GM12878 (cell line): ENCODE measurements at regions not wholly inside any gene's neighbourhood (a gene's known extent, or its start where the extent isn't known, plus 50 kb on each side); places are given as distances from the start of the nearest gene placed in this dataset.

Source experiments
- ATAC-seq: fragments of 200-7000 bp; cut with Tn5 transposase; 3 replicates; pipeline ENCODE4 v1.9.1; 2020; ENCODE audit warnings: mild to moderate bottlenecking, moderate library complexity
- BruUV-seq: library from RNA; stranded (reverse); fragments of 400-500 nt; replicated peaks from 2 replicates; lab custom pipeline; 2021; lab: Mats Ljungman, UMichigan
- CTCF ChIA-PET: fragments of 300-600 bp; sonication (Branson Sonifier 250); formaldehyde crosslinking; extraction: SDS; loops from one replicate; lab custom pipeline; 2021; ENCODE audit warnings: inconsistent platforms; lab: Yijun Ruan, JAX
- POLR2A ChIA-PET: fragments of 350-600 bp; formaldehyde crosslinking; extraction: SDS; loops from one replicate; lab custom pipeline; 2021; ENCODE audit warnings: inconsistent platforms; lab: Charles Lee
- RAD21 ChIA-PET: fragments of 300-600 bp; sonication (Branson Sonifier 250); formaldehyde crosslinking; loops from one replicate; lab custom pipeline; 2023; ENCODE audit warnings: antibody characterized with exemption; ENCODE audit not compliant: unreplicated experiment; lab: Charles Lee
- SMC1A ChIA-PET: fragments of 300-600 bp; sonication (Branson Sonifier 250); formaldehyde crosslinking; loops from one replicate; lab custom pipeline; 2023; ENCODE audit not compliant: unreplicated experiment, uncharacterized antibody; lab: Charles Lee
- DNase-seq: peaks from one replicate; pipeline ENCODE4 v3.0.0-alpha.2; 2011; ENCODE audit warnings: low read depth, low spot score
- FAIRE-seq: peaks from 3 replicates; lab custom pipeline; 2011; peaks lifted over from hg19 to GRCh38; lab: Jason Lieb, UNC
- H2AFZ ChIP-seq: 2 replicates; pipeline ENCODE4 v1.6.0; 2011; ENCODE audit warnings: low read depth, low read length, control low read depth; ENCODE audit not compliant: control insufficient read depth
- H3K27ac ChIP-seq: 2 replicates; pipeline ENCODE4 v1.5.1; 2011; ENCODE audit warnings: control low read depth; ENCODE audit not compliant: control insufficient read depth, insufficient read depth
- H3K27me3 ChIP-seq, 2 experiments: replicated peaks in 1 of 2; 2 replicates each; pipeline versions ENCODE4 v1.6.0 to v1.6.1; 2011; ENCODE audit warnings: low read length in 1 of 2; ENCODE audit not compliant: control insufficient read depth in 2 of 2, insufficient read depth in 2 of 2
- H3K36me3 ChIP-seq, 2 experiments: 2 replicates each; pipeline ENCODE4 v1.5.1; 2011; ENCODE audit warnings: low read length in 1 of 2; ENCODE audit not compliant: control insufficient read depth in 2 of 2, insufficient read depth in 2 of 2
- H3K4me1 ChIP-seq: 2 replicates; pipeline ENCODE4 v1.6.1; 2011; ENCODE audit warnings: mild to moderate bottlenecking, low read length, moderate library complexity, mixed read lengths; ENCODE audit not compliant: control insufficient read depth, insufficient read depth
- H3K4me2 ChIP-seq: 2 replicates; pipeline ENCODE4 v1.6.0; 2011; ENCODE audit warnings: control low read depth; ENCODE audit not compliant: control insufficient read depth, insufficient read depth
- H3K4me3 ChIP-seq: fragments of 200-600 bp; sonication (generic); 2 replicates; pipeline ENCODE4 v1.5.1; 2016
- H3K79me2 ChIP-seq: 2 replicates; pipeline ENCODE4 v1.6.0; 2011; ENCODE audit warnings: low read length; ENCODE audit not compliant: control insufficient read depth, insufficient read depth
- H3K9ac ChIP-seq: 2 replicates; pipeline ENCODE4 v1.8.0; 2011; ENCODE audit warnings: low read length, control low read depth, mixed read lengths; ENCODE audit not compliant: control insufficient read depth, insufficient read depth
- H3K9me3 ChIP-seq: replicated peaks from 3 replicates; pipeline ENCODE4 v1.5.1; 2011; ENCODE audit warnings: mild to moderate bottlenecking, low read length; ENCODE audit not compliant: control insufficient read depth, insufficient read depth
- H4K20me1 ChIP-seq: 2 replicates; pipeline ENCODE4 v1.6.0; 2011; ENCODE audit not compliant: control insufficient read depth, insufficient read depth
- BACH1 ChIP-seq: fragments of 450-650 bp; IDR thresholded peaks from 2 replicates; pipeline ENCODE4 v1.6.1; 2017; ENCODE audit warnings: mild to moderate bottlenecking, borderline replicate concordance
- FOXK2 ChIP-seq: fragments of 450-650 bp; IDR thresholded peaks from 2 replicates; pipeline ENCODE4 v1.6.1; 2017; ENCODE audit warnings: mild to moderate bottlenecking, moderate library complexity
- FOXM1 ChIP-seq: IDR thresholded peaks from 2 replicates; pipeline ENCODE4 v1.6.1; 2012; ENCODE audit warnings: low read depth, mild to moderate bottlenecking, inconsistent platforms, low read length, moderate library complexity
- IKZF1 ChIP-seq: fragments of 450-650 bp; conservative IDR thresholded peaks from 2 replicates; pipeline ENCODE4 v1.6.1; 2017; ENCODE audit warnings: antibody characterized with exemption, mild to moderate bottlenecking
- MEF2A ChIP-seq: IDR thresholded peaks from 2 replicates; pipeline ENCODE4 v1.6.1; 2011; ENCODE audit warnings: low read depth, mild to moderate bottlenecking, low read length, moderate library complexity; ENCODE audit not compliant: insufficient read depth
- MYB ChIP-seq: fragments of 150-350 bp; IDR thresholded peaks from 2 replicates; pipeline ENCODE4 v1.6.1; 2014; ENCODE audit warnings: mild to moderate bottlenecking, low read depth, low read length, borderline replicate concordance
- NR2F1 ChIP-seq: fragments of 450-650 bp; conservative IDR thresholded peaks from 2 replicates; pipeline ENCODE4 v1.6.1; 2017; ENCODE audit warnings: mild to moderate bottlenecking
- POLR2A ChIP-seq: IDR thresholded peaks from 2 replicates; pipeline ENCODE4 v1.6.1; 2011; ENCODE audit warnings: low read depth, mild to moderate bottlenecking, low read length
- RB1 ChIP-seq: fragments of 450-650 bp; formaldehyde crosslinking; IDR thresholded peaks from 2 replicates; pipeline ENCODE4 v1.6.1; 2017; ENCODE audit warnings: mild to moderate bottlenecking, borderline replicate concordance
- SRF ChIP-seq, 2 experiments: IDR thresholded peaks; 2 replicates each; pipeline ENCODE4 v1.6.1; 2011; ENCODE audit warnings: low read depth in 2 of 2, low read length in 2 of 2, mild to moderate bottlenecking in 1 of 2, moderate library complexity in 1 of 2
- WGBS: methylation state at CpG from one replicate; pipeline ENCODE4 v1.1.6; 2016; ENCODE audit warnings: low lambda C conversion rate; ENCODE audit not compliant: insufficient replicate concordance, insufficient coverage; ENCODE audit errors: missing lambda C conversion rate; 5-methylcytosine and 5-hydroxymethylcytosine counted together
- in situ Hi-C: fragments of 300-500 bp; cut with MboI; formaldehyde crosslinking; loops from 9 replicates; pipeline ENCODE4 v1.14.3; 2018; ENCODE audit warnings: mixed read lengths
- intact Hi-C: fragments of 100-400 bp; cut with micrococcal nuclease; formaldehyde crosslinking; loops from one replicate; pipeline ENCODE4 v1.14.2; 2022; ENCODE audit not compliant: unreplicated experiment
- TF ChIP-seq, protein P1 (sequence below): fragments of 450-650 bp; IDR thresholded peaks from 2 replicates; pipeline ENCODE4 v1.6.1; 2016; ENCODE audit warnings: mild to moderate bottlenecking, moderate library complexity, borderline replicate concordance
- TF ChIP-seq, protein P2 (sequence below): fragments of 450-650 bp; IDR thresholded peaks from 2 replicates; pipeline ENCODE4 v1.6.1; 2017; ENCODE audit warnings: low read depth, mild to moderate bottlenecking, moderate library complexity
- TF ChIP-seq, protein P3 (sequence below): fragments of 450-650 bp; IDR thresholded peaks from 2 replicates; pipeline ENCODE4 v1.6.1; 2014; ENCODE audit warnings: mild to moderate bottlenecking
- TF ChIP-seq, protein P4 (sequence below): fragments of 150-350 bp; IDR thresholded peaks from 2 replicates; pipeline ENCODE4 v1.6.1; 2014; ENCODE audit warnings: mild to moderate bottlenecking, low read depth, low read length

DNA sequence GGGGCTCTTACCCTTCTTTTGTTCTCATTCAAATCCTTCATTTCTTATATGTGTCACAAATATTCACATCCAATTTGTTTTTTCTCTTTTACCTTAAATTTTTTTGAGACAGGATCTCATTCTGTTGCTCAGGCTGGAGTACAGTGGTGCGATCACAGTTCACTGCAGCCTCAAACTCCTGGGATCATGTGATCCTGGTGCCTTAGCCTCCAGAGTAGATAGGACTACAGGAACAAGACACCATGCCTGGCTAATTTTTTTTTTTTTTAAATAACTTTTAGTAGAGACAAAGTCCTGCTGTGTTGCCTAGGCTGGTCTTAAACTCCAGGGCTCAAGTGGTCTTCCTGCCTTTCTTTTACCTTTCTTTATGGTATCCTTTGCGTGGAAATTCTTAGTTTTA, 66.5 kb downstream of the POLR2M start:
- ChIA-PET SMC1A (no interaction called here), POLR2A (no interaction called here), CTCF (no interaction called here), RAD21 (no interaction called here)
- BruUV-seq, result no TSS peak
- H2AFZ ChIP-seq, result no peak overlapping the region
- in situ Hi-C loops, result no loop called here
- no peaks in the 10 kb centered on the region for H3K27me3 ChIP-seq
- H3K4me3 ChIP-seq, result no peak overlapping the region
- no peaks in the 10 kb centered on the region for H3K9me3 ChIP-seq
- H3K36me3 ChIP-seq, result no peaks in the 10 kb centered on the region
- TF ChIP-seq MYB (no peak), MEF2A (no peak), FOXK2 (no peak), SRF (IDR thresholded peaks at IDR 0.05; ENCODE audit: low read depth in 2 of 2, low read length in 2 of 2) (no peak), POLR2A (no peak), BACH1 (no peak), NR2F1 (no peak), IKZF1 (no peak), FOXM1 (no peak), RB1 (no peak)
- TF ChIP-seq, protein P1, sequence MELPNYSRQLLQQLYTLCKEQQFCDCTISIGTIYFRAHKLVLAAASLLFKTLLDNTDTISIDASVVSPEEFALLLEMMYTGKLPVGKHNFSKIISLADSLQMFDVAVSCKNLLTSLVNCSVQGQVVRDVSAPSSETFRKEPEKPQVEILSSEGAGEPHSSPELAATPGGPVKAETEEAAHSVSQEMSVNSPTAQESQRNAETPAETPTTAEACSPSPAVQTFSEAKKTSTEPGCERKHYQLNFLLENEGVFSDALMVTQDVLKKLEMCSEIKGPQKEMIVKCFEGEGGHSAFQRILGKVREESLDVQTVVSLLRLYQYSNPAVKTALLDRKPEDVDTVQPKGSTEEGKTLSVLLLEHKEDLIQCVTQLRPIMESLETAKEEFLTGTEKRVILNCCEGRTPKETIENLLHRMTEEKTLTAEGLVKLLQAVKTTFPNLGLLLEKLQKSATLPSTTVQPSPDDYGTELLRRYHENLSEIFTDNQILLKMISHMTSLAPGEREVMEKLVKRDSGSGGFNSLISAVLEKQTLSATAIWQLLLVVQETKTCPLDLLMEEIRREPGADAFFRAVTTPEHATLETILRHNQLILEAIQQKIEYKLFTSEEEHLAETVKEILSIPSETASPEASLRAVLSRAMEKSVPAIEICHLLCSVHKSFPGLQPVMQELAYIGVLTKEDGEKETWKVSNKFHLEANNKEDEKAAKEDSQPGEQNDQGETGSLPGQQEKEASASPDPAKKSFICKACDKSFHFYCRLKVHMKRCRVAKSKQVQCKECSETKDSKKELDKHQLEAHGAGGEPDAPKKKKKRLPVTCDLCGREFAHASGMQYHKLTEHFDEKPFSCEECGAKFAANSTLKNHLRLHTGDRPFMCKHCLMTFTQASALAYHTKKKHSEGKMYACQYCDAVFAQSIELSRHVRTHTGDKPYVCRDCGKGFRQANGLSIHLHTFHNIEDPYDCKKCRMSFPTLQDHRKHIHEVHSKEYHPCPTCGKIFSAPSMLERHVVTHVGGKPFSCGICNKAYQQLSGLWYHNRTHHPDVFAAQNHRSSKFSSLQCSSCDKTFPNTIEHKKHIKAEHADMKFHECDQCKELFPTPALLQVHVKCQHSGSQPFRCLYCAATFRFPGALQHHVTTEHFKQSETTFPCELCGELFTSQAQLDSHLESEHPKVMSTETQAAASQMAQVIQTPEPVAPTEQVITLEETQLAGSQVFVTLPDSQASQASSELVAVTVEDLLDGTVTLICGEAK, result no peak
- TF ChIP-seq, protein P2, sequence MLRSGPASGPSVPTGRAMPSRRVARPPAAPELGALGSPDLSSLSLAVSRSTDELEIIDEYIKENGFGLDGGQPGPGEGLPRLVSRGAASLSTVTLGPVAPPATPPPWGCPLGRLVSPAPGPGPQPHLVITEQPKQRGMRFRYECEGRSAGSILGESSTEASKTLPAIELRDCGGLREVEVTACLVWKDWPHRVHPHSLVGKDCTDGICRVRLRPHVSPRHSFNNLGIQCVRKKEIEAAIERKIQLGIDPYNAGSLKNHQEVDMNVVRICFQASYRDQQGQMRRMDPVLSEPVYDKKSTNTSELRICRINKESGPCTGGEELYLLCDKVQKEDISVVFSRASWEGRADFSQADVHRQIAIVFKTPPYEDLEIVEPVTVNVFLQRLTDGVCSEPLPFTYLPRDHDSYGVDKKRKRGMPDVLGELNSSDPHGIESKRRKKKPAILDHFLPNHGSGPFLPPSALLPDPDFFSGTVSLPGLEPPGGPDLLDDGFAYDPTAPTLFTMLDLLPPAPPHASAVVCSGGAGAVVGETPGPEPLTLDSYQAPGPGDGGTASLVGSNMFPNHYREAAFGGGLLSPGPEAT, result no peak
- TF ChIP-seq, protein P3, sequence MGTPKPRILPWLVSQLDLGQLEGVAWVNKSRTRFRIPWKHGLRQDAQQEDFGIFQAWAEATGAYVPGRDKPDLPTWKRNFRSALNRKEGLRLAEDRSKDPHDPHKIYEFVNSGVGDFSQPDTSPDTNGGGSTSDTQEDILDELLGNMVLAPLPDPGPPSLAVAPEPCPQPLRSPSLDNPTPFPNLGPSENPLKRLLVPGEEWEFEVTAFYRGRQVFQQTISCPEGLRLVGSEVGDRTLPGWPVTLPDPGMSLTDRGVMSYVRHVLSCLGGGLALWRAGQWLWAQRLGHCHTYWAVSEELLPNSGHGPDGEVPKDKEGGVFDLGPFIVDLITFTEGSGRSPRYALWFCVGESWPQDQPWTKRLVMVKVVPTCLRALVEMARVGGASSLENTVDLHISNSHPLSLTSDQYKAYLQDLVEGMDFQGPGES, result no peak
- TF ChIP-seq, protein P4, sequence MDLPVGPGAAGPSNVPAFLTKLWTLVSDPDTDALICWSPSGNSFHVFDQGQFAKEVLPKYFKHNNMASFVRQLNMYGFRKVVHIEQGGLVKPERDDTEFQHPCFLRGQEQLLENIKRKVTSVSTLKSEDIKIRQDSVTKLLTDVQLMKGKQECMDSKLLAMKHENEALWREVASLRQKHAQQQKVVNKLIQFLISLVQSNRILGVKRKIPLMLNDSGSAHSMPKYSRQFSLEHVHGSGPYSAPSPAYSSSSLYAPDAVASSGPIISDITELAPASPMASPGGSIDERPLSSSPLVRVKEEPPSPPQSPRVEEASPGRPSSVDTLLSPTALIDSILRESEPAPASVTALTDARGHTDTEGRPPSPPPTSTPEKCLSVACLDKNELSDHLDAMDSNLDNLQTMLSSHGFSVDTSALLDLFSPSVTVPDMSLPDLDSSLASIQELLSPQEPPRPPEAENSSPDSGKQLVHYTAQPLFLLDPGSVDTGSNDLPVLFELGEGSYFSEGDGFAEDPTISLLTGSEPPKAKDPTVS, result no peak
- ATAC-seq (no peak), FAIRE-seq (no peak), DNase-seq (no peak)
- H3K4me2 ChIP-seq, result no peak overlapping the region
- H3K27ac ChIP-seq, result no peak overlapping the region
- H4K20me1 ChIP-seq, result no peaks in the 10 kb centered on the region
- no peaks in the 10 kb centered on the region for H3K4me1 ChIP-seq
- H3K79me2 ChIP-seq, result no peaks in the 10 kb centered on the region
- WGBS, result 69% methylated on average over 2 of the region's 2 CpGs
- no peak overlapping the region for H3K9ac ChIP-seq
- intact Hi-C loops, result no loop called here
